ENCODE measurements at regions not wholly inside any gene's neighbourhood (a gene's known extent, or its start where the extent isn't known, plus 50 kb on each side); places are given as distances from the start of the nearest gene placed in this dataset.
"Not testable (repeated sequence)": the region's sequence is repeated elsewhere in the genome, so short reads cannot be mapped to it uniquely, and the experiment has no call there.

DNA sequence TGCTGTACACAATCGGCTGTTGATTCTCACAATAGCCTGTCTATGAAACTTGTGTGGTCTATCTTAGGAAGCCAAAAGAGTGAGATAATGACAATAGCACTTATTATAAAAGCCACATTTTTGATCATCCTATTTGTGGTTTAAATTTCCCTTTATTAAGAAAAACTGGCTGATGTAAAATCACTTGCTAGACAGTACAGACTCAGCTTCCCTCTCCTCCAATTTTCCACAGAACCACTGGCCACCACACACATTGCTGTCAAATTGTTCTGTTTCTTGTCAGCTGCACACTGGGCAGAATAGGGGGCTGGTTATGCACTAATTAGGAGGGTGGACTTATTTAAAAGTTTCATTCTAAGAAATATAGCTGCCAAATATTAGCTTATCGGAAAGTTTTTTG is 425.9 kb downstream of the EPHA3 start:
- DNase-seq: no peak
- H3K27me3 Mint-ChIP-seq (ENCODE audit: low read depth in 3 of 3): peaks cover 0 to 5% (median 0%) of the 10 kb centered on the region in 3 donors
- no peaks in the 10 kb centered on the region for H3K36me3 Mint-ChIP-seq
- no peak overlapping the region for H3K4me3 Mint-ChIP-seq
- no peaks in the 10 kb centered on the region for H3K4me1 Mint-ChIP-seq
- H3K27ac Mint-ChIP-seq: no peak overlapping the region
- peaks cover 7 to 44% (median 25%) of the 10 kb centered on the region in 6 donors for H3K9me3 Mint-ChIP-seq

- not testable (repeated sequence) for H3K4me3 Mint-ChIP-seq; H3K27ac Mint-ChIP-seq; DNase-seq; H3K36me3 Mint-ChIP-seq; H3K27me3 Mint-ChIP-seq (ENCODE audit: low read depth in 3 of 3); H3K4me1 Mint-ChIP-seq
- peaks cover 14 to 62% (median 35%) of the 10 kb centered on the region in 6 donors for H3K9me3 Mint-ChIP-seq
Observed at GRCh38 chr3:89554587-89554986, 447.2 kb downstream of the EPHA3 start.

- Mint-ChIP-seq H3K36me3 (peaks cover 0 to 4% (median 0%) of the 10 kb centered on the region in 3 donors), H3K9me3 (peaks cover 18 to 73% (median 42%) of the 10 kb centered on the region in 6 donors), H3K27me3 (ENCODE audit: low read depth in 3 of 3) (no peaks in the 10 kb centered on the region), H3K27ac (no peak overlapping the region), H3K4me1 (no peaks in the 10 kb centered on the region), H3K4me3 (no peak overlapping the region)
- DNase-seq: no peak
Observed at GRCh38 chr3:89558711-89559110, 451.3 kb downstream of the EPHA3 start.

- Mint-ChIP-seq H3K4me1 (no peaks in the 10 kb centered on the region), H3K4me3 (no peak overlapping the region), H3K27me3 (ENCODE audit: low read depth in 3 of 3) (no peaks in the 10 kb centered on the region), H3K36me3 (peaks cover 0 to 4% (median 0%) of the 10 kb centered on the region in 3 donors), H3K9me3 (peaks cover 16 to 77% (median 42%) of the 10 kb centered on the region in 6 donors), H3K27ac (no peak overlapping the region)
- no peak for DNase-seq
Observed at GRCh38 chr3:89560568-89560967, 453.1 kb downstream of the EPHA3 start.

DNA sequence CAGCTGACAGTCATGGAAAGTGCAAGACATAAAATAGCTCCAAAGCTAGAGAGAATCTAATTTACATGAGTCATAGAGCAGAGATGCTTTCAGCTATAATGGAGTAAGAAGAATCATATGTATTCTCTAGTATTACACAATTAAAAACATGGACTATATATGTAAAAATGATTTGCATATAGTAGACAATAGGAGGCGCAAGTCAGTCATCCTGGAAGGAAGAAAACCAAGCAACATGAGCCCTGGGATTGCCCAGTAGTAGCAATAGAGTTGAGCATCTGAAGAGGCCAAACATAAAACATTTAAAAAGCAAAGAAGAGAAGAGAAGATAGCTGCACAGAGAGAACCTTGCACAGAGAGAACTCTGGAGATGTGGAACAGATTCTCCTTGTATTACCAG is 455.0 kb downstream of the EPHA3 start:
- Mint-ChIP-seq H3K27ac (no peak overlapping the region), H3K9me3 (peaks cover 12 to 79% (median 42%) of the 10 kb centered on the region in 6 donors), H3K27me3 (ENCODE audit: low read depth in 3 of 3) (no peaks in the 10 kb centered on the region), H3K36me3 (peaks cover 0 to 4% (median 0%) of the 10 kb centered on the region in 3 donors), H3K4me1 (no peaks in the 10 kb centered on the region), H3K4me3 (no peak overlapping the region)
- no peak for DNase-seq

- no peak overlapping the region for H3K4me3 Mint-ChIP-seq
- DNase-seq: no peak
- no peak overlapping the region for H3K27ac Mint-ChIP-seq
- peaks cover 22 to 84% (median 45%) of the 10 kb centered on the region in 6 donors for H3K9me3 Mint-ChIP-seq
- H3K27me3 Mint-ChIP-seq (ENCODE audit: low read depth in 3 of 3): no peaks in the 10 kb centered on the region
- H3K36me3 Mint-ChIP-seq: peaks cover 0 to 4% (median 0%) of the 10 kb centered on the region in 3 donors
- no peaks in the 10 kb centered on the region for H3K4me1 Mint-ChIP-seq
Observed at GRCh38 chr3:89565098-89565497, 457.7 kb downstream of the EPHA3 start.

GRCh38 chr3:89570465-89570864 is 463.0 kb downstream of the EPHA3 start:
- no peaks in the 10 kb centered on the region for H3K4me1 Mint-ChIP-seq

DNA sequence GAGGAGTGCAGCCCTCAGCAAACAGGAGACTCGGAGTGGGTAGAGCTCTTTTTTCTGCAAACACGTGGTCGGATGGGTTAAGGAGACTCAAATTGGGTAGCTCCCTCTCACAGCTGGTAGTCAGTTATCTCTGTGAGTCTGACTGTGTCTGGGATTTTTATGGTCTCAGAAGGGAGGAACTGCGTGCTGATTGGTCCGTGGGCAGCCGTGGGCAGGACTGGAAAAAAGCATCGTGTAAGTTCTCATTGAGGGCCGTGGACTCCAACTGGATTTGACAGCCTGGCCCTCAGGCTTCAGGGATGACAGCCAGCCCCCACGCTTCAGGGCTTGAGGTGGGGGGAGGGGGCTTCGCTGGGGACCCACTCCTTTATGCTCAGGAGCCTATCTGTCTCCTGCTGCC is 463.9 kb downstream of the EPHA3 start:
- Mint-ChIP-seq H3K27ac (no peak overlapping the region), H3K27me3 (ENCODE audit: low read depth in 3 of 3) (no peaks in the 10 kb centered on the region), H3K9me3 (peaks cover 12 to 40% (median 28%) of the 10 kb centered on the region in 6 donors), H3K4me1 (no peaks in the 10 kb centered on the region), H3K36me3 (no peaks in the 10 kb centered on the region), H3K4me3 (no peak overlapping the region)
- DNase-seq: no peak

More at GRCh38 chr3:89570465-89570864, 463.0 kb downstream of the EPHA3 start:
- no peak overlapping the region for H3K27ac Mint-ChIP-seq
- peaks cover 15 to 49% (median 31%) of the 10 kb centered on the region in 6 donors for H3K9me3 Mint-ChIP-seq
- no peaks in the 10 kb centered on the region for H3K27me3 Mint-ChIP-seq (ENCODE audit: low read depth in 3 of 3)
- H3K4me3 Mint-ChIP-seq: no peak overlapping the region
- no peak for DNase-seq
- H3K36me3 Mint-ChIP-seq: no peaks in the 10 kb centered on the region

DNA sequence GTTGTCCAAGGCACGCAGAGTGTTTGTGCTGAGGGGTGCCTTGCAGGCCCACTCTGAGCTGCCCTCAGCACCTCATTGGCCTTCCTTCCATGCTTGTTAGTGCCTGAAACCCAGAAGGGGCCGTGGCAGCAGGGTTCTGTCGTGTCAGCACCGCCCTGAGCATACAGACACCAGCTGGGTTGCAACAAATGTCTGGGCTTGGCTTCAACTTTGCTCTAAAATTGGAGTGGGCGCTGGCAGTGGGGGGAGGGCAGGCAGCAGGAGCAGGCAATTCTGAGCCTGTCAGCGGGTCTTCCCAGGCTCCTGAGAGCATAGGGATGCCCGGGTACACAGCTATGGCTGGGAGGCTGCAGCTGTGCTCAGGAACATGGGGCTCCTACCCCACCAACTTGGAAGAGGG is 464.3 kb downstream of the EPHA3 start:
- no peaks in the 10 kb centered on the region for H3K27me3 Mint-ChIP-seq (ENCODE audit: low read depth in 3 of 3)
- H3K9me3 Mint-ChIP-seq: peaks cover 12 to 38% (median 26%) of the 10 kb centered on the region in 6 donors
- H3K36me3 Mint-ChIP-seq: no peaks in the 10 kb centered on the region
- H3K4me1 Mint-ChIP-seq: no peaks in the 10 kb centered on the region
- no peak for DNase-seq
- no peak overlapping the region for H3K27ac Mint-ChIP-seq
- no peak overlapping the region for H3K4me3 Mint-ChIP-seq

DNA sequence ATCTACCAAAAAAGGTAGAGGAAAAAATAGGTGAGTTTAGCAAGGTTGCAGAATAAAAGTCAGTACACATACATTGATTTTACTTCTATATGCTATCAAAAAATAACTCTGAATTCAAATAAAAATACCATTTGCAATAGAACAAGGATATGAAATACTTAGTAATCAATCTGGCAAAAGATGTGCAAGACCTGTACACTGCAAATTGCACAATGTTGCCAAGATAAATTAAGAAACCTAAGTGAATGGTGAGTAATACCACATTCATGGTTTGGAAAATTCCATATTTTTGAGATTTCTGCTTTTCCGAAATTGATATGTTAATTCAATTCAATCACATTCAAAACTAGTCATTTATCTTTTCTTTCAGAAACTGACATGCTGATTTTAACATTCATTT is 464.8 kb downstream of the EPHA3 start:
- Mint-ChIP-seq H3K27me3 (ENCODE audit: low read depth in 3 of 3) (no peaks in the 10 kb centered on the region), H3K27ac (no peak overlapping the region), H3K36me3 (no peaks in the 10 kb centered on the region), H3K9me3 (peaks cover 9 to 33% (median 24%) of the 10 kb centered on the region in 6 donors), H3K4me1 (no peaks in the 10 kb centered on the region), H3K4me3 (no peak overlapping the region)
- DNase-seq: no peak

DNA sequence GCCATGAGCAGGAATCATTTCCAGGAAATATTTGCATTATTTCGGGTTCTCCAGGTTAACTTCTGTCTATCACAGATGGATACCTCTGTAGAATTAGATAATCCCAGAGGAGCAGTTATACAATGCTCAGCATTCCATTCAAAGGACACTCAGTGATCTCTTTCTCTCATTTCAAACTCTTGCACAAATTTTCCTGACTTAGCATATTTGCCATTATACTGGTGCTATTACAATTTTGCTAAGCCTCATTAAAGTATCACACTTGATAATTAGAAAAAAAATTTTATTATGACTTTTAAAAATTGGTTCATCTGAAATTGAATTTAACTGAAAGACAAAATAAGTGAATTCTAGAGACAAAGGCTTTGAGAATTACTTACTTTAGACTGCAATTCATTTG is 469.0 kb downstream of the EPHA3 start:
- no peak overlapping the region for H3K4me3 Mint-ChIP-seq
- DNase-seq: no peak
- H3K4me1 Mint-ChIP-seq: no peaks in the 10 kb centered on the region
- no peak overlapping the region for H3K27ac Mint-ChIP-seq
- peaks cover 2 to 22% (median 13%) of the 10 kb centered on the region in 6 donors for H3K9me3 Mint-ChIP-seq
- no peaks in the 10 kb centered on the region for H3K27me3 Mint-ChIP-seq (ENCODE audit: low read depth in 3 of 3)
- no peaks in the 10 kb centered on the region for H3K36me3 Mint-ChIP-seq

DNA sequence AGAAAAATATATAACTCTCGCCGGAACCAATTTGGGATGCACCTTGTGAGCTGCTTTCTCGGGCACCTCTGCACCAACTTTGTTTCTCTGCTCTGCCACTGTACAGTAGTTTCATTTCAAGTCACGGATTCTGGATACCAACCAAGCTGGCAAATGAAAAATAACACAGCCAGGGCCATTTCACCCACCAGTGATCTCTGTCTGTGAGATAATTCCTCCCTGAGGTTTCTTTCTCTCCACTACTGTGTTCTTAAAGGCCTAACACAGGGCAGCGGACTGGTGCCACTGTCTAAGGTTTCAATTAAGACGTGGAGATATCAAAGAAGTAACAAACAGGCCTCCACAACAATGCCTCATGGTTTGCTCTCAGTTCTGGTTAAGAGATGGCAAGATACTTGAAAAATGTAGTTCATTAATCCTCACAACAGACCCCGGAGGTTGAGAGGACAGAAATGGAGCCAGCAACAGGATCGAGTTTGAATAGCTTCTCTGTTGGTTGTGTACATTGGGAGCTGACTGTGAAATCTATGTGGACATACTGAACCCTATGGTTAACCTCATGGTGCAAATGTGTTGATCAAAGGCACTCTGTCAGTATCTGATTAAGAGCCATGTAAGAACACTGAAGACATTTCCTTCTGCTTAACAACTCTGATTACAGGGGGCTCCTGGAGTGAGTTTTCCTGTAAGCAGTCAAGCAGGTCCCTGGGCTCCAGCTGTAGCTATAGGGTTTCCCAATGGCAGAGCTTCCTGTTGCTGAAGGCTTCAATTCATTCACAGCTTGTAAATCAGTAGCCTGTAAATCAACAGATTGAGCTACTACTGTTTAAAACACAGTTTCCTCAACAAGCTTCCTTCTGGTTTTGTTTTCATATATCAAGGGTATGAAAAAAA is 470.5 kb downstream of the EPHA3 start:
- Mint-ChIP-seq H3K4me1 (no peaks in the 10 kb centered on the region), H3K27ac (no peak overlapping the region), H3K36me3 (no peaks in the 10 kb centered on the region), H3K27me3 (ENCODE audit: low read depth in 3 of 3) (no peaks in the 10 kb centered on the region), H3K9me3 (peaks cover 8 to 27% (median 15%) of the 10 kb centered on the region in 6 donors), H3K4me3 (no peak overlapping the region)
- no peak for DNase-seq

- H3K27ac Mint-ChIP-seq: no peak overlapping the region
- H3K27me3 Mint-ChIP-seq (ENCODE audit: low read depth in 3 of 3): no peaks in the 10 kb centered on the region
- H3K4me3 Mint-ChIP-seq: no peak overlapping the region
- H3K9me3 Mint-ChIP-seq: peaks cover 6 to 21% (median 12%) of the 10 kb centered on the region in 6 donors
- DNase-seq: no peak
- H3K4me1 Mint-ChIP-seq: no peaks in the 10 kb centered on the region
- no peaks in the 10 kb centered on the region for H3K36me3 Mint-ChIP-seq
Observed at GRCh38 chr3:89580859-89581258, 473.4 kb downstream of the EPHA3 start.

GRCh38 chr3:89584398-89584797 is 477.0 kb downstream of the EPHA3 start:
- Mint-ChIP-seq H3K4me1 (no peaks in the 10 kb centered on the region), H3K4me3 (no peak overlapping the region), H3K27me3 (ENCODE audit: low read depth in 3 of 3) (peaks cover 0 to 2% (median 0%) of the 10 kb centered on the region in 3 donors), H3K9me3 (peaks cover 4 to 27% (median 20%) of the 10 kb centered on the region in 6 donors), H3K36me3 (no peaks in the 10 kb centered on the region), H3K27ac (no peak overlapping the region)
- DNase-seq: no peak

Data from immature natural killer cell (primary cell).